ENCODE measurements at regions not wholly inside any gene's neighbourhood (a gene's known extent, or its start where the extent isn't known, plus 50 kb on each side); places are given as distances from the start of the nearest gene placed in this dataset.

DNA sequence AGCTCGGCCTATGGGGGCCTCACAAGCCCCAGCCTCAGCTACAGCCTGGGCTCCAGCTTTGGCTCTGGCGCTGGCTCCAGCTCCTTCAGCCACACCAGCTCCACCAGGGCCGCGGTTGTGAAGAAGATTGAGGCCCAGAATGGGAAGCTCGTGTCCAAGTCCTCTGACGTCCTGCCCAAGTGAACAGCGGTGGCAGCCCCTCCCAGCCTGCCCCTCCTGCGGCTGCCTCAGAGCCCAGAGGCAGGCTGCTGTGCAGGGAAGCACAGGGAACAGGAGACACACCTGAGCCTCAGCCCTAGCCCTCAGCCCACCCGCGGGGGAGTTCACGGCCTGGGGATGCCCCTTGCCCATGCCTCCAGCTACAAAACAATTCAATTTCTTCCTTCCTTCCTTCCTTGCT, 75.7 kb upstream of the ZXDA start:
- TF ChIP-seq CTCF (IDR thresholded peaks at IDR 0.05) (no peak), POLR2A (IDR thresholded peaks at IDR 0.05) (no peak)

Data from thyroid gland (tissue), 4 donors.